SW 1271 (cell line): ENCODE measurements at regions not wholly inside any gene's neighbourhood (a gene's known extent, or its start where the extent isn't known, plus 50 kb on each side); places are given as distances from the start of the nearest gene placed in this dataset.
"Not testable (repeated sequence)": the region's sequence is repeated elsewhere in the genome, so short reads cannot be mapped to it uniquely, and the experiment has no call there.

Source experiments
- DNase-seq, 2 experiments: peaks; one replicate each; lab custom pipeline; 2025; lab: John Stamatoyannopoulos, UW

DNA sequence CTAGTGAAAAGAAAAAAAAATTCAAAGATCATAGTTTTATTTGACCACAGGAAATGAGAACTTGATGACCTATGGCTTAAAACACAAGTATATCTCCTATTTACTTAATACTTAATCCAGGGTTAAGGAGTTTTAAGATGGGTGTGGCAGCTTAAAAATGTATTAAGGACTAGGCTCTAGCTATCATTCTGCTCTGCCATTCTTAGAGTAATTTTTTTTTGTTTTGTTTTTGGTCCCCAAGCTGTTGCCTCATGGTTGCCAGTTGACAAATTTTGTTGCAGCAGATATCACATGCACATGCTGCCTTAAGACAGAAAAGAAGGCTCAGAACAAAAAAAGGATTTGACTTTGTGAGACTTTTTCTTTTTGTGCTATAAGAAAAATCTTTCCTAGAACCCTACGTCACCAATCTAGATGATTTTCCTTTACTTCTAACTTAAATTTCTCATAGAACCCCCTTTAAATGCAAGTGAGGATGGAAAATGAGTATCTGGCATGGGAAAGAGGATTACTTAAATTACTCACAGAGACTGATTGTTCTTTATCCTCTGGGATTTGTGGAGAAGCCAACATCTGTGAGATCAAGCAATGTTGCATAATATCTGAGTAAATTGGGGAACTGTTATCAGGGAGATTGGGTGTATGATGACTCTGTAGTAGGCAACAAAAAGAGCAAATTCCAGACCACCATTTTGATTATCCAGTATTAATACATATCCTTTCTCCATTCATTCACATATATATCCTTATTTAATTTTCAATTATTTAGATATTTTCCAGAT lies 364.7 kb upstream of the CD180 start:
- DNase-seq: no peak

DNA sequence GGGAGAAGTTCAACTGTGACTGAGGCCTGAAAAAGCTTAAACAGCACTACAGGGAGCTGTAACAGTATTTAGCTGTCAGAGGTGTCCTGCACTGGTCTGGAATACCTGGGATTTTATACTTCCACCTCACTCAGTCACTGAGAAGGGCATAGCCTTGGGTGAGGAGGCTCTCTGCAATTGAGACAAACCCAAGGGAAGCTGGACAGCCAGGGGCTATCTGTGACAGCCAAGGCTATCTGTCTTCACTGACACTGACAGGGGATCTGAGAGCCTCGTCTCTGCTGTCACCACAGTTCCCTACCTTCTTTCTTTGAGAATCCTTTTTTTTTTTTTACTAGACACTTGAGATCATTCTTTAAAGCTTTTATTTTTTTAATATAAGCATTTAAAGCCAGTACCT lies 356.2 kb upstream of the CD180 start:
- DNase-seq: no peak

DNA sequence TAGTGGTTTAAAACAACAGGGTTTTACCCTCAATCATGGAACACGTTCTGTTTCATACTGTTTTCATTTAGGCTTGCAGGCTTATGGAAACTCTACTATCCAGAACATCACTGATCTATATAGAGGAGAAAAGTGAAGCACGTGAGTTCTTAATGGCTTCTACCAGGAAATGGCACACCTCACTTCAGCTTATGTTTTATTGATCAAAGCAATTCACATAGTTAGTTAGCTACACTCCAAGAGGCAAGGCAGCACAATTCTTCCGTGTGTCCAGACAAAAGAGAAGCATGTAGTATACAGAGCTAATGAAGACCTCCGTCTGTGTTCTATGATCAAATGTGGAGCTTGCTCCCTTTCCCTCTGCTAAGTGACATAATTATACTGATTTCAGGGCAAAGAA lies 353.3 kb upstream of the CD180 start:
- no peak for DNase-seq

DNA sequence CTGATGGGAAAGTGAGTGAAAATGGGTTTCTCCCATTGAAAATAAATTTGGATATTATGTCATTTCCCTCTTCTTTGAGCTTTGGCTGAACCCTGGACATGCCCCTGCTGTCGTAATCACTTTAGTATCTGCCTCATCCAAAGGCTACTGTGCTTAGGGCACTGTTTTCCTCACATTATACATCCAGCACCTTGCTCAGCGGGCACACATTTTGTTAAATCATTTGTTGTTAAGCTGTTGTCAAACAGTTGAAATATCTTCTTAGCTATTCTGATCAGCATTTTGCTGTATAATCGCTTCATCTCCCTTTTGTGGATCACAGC lies 352.7 kb upstream of the CD180 start:
- DNase-seq: no peak

DNA sequence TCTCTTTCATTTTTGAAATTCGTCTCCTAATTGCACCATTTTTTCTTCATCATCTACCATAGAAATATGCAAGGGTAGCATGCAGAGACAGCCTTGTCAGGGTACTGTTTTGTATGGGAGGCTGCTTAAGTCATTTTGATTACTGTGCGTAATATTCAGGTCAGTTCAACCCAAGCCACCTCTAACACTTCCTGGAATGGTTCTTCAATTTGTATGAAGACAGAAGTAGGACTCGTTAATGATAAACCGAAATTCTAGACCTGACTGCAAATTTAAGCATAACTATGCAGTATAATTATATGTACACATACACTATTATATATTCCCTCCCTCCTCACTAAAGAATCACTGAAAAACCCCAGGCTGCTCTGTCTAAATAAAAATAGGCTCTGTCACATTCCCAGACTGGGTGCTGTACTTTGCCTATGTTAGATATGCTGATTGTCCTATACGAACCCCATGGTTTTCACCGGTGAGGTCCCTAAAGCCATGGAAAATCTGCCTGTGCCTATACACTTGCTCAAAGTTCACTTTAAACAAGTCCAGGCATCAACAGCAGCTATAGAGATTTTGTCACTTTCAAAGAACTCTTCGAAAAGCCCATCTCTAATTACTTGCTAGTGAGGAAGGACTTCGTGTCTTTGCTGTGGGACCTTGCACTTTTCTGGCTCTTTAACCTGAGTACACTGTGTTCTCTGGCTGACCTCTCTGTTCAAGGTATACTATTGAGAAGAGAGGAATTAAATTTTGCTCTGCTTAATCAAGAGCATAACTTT lies 352.1 kb upstream of the CD180 start:
- no peak for DNase-seq

DNA sequence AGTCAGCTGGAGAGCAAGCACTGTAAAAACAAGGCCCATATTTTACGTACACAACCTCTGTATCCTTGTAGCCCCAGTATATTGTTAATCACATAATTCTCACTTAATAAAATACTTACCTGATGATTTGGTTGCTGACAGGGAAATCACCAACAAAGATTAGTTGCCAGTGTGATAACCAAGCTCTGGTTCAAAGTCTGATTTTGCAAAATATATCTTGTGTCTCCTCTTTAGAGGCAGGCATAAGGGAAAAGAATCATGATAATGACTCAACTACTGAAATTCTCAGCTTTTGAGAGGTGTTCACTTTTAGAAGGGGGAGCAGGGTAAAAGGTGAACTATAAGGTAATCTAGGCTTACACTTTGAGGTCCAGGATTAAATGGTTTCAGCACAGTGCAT lies 351.1 kb upstream of the CD180 start:
- no peak for DNase-seq

DNA sequence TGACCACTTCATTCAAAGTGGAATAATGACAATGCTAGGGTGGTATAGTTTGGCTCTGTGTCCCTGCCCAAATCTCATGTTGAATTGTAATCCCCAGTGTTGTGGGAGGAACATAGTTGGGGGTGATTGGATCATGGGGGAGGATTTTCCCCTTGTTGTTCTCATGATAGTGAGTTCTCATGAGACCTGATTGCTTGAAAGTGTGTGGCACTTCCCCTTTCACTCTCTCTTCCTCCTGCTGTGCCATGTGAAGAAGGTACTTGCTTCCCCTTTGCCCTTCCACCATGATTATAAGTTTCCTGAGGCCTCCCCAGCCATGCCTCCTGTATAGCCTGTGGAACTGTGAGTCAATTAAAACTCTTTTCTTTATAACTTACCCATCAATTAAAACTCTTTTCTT lies 348.3 kb upstream of the CD180 start:
- not testable (repeated sequence) for DNase-seq

DNA sequence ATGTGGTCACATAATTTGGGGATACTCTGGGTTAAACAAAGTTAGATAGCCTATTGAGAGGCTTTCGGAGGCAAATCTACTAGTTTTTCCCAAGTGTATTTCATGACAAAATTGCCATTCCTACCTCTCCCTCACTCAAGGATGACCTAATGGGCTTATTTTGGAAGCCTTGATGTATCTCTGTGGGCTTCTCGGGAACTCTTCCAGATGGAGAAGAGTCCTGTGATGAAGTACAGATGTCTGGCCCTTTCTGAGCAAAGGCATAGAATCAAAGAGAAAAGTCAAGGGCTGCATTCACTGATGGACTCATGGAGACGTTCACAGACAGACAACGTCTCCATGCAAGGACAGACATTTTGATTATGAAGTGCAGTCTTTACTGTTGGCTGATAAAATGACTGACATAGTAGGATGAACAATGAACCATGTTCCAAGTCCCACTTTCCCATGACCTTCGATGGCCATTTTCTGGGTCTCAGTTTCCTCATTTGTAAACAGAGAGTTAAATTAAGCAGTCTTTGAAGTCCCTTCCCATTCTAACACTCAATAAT lies 347.2 kb upstream of the CD180 start:
- no peak for DNase-seq

DNA sequence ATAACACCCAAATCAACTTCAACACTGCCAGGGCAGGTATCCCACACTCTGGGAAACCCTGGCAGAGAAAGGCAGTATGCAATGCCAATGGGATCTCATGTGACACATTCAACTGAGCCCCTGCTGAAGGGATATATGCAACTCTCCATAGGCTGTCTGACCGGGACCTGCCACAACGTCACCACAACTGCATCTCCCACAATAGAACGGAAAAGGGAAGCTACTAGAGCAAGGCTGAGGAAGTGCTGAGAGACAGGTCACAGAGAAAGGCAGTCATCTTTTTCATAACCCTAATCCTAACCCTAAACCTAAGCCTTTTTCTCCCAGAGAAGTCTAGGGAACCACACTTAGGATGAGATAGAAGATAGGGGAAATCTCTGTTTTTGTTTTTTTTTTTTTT lies 345.9 kb upstream of the CD180 start:
- DNase-seq: no peak

DNA sequence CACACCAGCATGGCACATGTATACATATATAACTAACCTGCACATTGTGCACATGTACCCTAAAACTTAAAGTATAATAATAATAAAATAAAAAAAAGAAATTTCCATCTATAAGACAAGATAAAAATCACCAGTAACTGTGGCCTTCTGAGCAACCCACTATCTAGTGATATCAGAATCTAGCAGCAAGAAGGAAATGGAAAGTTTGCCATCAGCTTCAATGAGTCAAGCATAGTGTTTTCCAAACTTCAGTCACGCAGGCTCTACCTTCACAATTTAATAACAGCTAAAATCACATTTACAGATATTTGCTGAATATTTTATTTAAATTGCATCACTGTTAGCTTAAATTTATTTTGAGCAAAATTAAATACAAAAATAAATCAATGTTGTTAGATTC lies 345.3 kb upstream of the CD180 start:
- no peak for DNase-seq

DNA sequence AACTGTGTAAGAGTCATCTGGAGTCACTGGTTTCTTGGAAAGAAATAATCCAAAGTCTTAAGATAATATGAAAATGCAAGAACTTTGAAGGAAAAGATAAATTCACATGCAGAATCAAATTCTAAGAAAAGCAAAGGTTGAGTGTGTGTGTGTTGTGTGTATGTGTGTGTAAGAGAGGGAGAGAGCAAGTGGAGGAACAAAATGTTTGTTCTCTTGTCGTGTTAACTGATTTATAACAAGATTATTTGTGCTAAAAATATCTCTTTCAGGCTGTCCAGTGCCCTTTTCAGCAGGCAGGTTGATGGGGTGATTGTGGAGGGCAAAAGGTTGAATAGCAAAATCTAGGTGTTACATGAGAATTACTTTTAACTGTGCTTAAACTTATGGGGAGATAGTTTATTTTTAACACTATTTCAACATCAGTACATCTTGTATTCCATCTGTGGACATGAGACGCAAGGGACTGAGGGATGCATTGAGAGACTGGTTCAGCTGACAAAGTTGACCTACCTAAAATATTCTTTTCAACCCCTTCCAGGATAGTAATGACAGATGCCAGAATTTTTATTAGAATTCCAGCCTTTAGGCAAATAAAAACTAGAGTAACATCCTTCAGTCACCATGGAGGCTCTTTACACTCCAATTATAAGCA lies 342.4 kb upstream of the CD180 start:
- no peak for DNase-seq

DNA sequence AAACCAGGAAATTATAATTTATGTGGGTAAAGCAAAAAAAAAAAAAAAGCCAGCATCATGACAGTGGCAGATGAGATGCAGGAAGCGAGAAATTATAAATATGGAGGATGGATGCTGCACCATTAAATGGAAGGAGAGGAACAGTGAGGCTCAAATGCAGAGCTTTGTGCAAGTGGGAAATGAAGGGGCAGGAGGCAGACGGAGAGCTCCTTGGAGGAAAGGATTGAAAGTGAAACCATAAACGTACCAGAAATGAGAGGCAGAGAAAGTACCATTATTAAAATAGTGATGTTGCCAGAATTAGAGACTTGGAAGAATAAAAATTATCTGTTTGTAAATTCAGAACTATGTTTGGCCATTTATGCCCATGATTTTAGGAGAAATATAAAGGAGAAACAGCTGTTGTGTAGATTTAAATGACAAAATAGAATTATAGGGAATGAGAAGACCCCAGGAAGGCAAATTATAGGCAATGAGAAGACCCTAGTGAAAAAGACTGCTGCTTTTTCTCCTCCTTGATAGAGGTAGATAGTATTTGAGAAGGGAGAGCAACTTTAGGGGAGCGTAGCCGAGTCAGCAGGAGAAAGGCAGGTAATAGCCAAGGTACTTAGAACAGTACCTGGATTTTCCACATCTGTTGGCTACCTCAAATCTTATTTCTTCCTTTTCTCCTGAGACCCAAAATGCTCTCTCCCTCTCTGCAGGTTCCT lies 341.0 kb upstream of the CD180 start:
- DNase-seq: no peak

DNA sequence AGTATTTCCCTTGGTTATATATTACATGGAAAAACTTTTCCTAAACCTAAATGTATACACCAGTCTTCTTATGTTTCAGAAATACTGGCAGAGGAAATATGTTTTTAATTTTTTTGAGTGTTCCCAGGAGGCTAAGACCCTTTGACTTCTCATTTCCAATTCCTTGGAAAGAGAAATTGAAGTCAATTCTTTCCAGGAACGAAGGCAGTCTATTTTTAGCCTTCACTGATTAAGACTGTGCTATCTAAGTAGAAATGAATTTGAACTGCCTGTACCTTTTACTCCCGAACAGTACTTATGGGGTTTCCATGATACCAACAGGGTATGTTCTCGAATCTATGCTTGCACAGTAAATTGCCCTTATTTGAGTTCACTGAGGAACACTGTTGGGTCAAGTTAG lies 340.3 kb upstream of the CD180 start:
- DNase-seq: no peak

DNA sequence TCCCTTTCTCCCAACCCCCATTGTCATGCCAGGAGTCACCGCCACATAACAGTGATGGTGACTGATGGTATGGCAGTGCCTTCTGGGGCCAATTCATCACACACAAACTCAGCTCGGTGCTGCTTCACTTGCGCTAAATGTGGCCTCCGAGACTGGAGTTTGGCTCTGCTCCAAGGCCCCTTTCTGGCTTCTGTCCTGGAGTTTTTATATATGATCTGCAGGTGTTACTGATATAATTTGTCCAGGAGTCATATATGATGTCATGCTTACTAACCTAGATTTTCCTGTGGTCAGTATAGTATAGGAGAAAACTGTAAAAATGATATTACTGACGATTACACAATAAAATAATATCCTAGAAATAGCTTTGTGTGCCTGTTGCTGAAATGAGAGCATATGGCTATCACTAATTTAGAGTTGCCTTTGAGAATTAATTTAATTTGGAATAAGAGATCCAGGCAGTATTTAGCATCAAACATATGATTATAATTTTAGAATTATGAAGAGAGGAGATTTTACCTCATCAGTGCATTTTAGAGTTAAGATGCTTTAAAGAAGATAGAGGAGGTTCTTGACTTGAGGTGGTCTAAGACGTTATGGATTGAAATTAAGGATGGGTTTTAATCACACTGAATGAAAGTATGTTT lies 334.1 kb upstream of the CD180 start:
- DNase-seq: no peak

DNA sequence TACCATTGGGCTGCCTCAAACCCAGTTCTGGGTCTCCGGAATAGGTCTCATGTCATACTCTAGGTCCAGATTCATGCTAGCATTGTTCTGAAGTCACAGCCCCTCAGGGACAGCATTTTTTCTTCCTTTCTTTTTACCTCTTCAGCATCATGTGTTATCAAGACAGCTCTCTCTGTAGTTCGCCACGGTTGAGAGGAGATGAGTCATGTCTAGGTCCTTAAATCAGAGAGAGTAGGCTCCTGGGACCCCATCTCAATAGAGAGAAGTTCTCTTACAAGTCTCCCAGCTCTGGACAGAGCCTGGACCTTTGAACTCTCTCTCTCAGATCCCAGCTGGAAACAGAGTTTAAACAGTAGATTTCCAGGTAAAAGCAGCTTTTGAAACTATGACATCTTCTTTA lies 332.4 kb upstream of the CD180 start:
- DNase-seq: no peak

DNA sequence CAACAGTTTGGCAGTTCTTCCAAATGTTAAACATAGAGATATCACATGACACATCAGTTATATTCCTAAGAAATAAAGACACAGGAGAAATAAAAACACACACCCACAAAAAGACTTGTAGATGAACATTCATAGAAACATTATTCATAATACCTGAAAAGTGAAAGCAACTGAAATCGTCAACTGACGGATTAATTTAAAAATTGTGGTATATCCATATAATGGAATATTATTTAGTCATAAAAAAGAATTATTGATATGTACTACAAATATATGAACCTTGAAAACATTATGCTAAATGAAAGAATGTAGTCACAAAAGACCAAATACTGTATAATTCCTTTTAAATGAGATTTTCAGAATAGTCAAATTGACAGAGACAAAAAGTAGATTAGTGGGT lies 330.2 kb upstream of the CD180 start:
- DNase-seq: no peak

DNA sequence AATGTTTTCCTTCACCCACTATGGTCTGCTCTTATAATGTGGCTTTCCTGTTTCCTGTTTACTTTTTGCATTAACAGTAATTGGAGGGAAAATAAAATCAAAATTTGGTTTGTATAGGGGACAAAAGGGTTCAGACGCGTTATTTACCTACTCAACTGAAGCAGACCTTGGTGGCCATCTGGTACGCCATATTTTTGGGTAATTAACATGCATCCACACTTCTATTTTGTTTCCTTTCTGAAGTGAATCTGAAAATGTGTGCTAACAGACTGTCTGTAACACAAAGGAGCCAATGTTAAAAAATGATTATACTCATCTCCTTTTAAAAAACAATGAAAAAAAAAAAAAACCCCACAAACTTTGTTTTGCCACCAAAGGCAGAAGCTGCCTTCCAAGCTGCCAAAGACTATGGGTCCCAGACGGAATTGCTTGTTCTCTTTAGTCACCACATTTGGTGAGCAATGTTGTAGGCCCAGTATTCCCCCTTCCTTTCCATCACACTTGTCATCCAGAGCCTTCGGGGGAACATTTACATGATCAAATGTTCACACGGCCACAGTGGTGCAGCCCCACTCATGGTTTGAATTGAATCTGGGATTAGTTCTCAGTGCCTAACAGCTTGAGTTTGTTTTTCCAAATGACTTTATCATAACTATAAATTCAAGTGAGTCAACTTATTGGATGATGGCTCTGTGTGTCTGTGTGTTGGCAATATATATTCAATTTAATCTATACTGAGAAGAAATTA lies 323.7 kb upstream of the CD180 start:
- no peak for DNase-seq

DNA sequence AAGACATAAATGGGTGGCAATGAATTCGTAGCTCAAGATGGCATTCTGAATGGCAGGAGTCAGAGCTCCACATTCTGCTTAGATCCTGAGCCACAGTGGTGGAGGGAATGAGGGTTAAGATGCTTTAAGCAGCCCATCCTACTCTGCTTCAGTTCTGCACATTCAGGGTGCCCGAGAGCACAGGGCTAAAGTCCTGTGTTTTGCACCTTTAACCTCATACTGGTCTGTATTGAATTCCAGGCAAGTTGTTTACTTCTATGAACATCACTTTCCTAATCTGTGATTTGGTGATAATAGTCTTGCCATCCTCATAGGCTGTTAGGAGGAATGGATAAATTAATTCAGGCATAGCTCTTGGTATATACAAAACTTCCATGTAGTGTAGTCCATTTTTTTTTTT lies 321.6 kb upstream of the CD180 start:
- DNase-seq: no peak

DNA sequence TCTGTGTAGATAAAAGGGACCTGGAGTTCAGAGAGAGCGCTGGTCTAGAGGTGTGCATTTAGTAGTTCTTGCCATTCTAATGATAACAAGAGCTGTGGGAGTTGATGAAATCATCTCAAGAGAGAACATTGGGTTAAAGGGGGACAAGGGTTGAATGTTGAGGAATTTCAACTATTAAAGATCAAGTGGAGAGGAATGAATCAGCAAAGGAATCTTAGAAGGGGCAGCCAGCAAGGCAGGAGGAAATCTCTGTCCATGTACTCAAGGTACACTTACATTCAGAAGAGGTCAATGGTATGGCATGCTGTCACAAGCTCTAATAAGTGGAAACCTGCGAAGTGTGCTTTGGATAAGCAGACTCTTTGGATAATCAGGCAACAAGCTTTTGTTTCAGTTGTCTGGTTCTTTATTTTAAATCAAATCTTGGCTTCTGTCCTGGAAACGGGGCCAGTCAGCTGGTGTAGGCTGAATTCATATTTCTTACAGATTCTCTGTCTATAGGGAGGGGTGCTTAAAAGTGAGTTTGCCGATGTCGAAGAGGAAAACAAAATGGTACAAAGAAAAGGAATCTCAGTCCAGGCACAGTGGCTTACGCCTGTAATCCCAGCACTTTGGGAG lies 320.5 kb upstream of the CD180 start:
- no peak for DNase-seq

DNA sequence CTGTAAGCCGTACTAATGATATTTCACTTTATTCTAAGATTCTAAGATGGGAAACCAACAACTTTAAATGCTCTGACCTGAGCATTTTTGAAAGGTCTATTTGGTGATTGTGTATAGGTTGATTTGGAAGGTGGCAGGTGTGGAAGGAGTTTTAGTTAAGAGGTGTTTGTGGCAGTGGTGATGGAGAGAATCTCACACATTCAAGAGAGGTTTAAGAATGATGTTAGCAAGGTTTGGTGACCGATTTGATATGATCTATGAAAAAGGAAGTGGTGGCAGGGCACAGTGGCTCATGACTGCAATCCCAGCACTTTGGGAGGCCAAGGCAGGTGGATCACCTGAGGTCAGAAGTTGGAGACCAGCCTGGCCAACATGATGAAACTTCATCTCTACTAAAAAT lies 319.2 kb upstream of the CD180 start:
- DNase-seq: no peak
